GM18909 (cell line): ENCODE measurements at regions not wholly inside any gene's neighbourhood (a gene's known extent, or its start where the extent isn't known, plus 50 kb on each side); places are given as distances from the start of the nearest gene placed in this dataset.
A peak's percentile ranks its signal among the peaks of the same experiment; 100 is the strongest.

ENCODE experiments used
- ATAC-seq: cut with Tn5 transposase; IDR thresholded peaks from one replicate; pipeline ENCODE4 v1.9.1; 2021; ENCODE audit warnings: mild to moderate bottlenecking; ENCODE audit not compliant: unreplicated experiment, poor library complexity

- no peak for ATAC-seq
Observed at GRCh38 chr5:60226128-60226527, 332.6 kb upstream of the PDE4D start.

- no peak for ATAC-seq
Observed at GRCh38 chr5:60223342-60223741, 329.8 kb upstream of the PDE4D start.

GRCh38 chr5:60219921-60220320 is 326.4 kb upstream of the PDE4D start:
- ATAC-seq, result no peak

GRCh38 chr5:60210810-60211209 is 317.3 kb upstream of the PDE4D start:
- ATAC-seq, result peak; percentile 48

GRCh38 chr5:60209146-60209840 is 315.8 kb upstream of the PDE4D start:
- no peak for ATAC-seq

GRCh38 chr5:60208716-60209115 is 315.2 kb upstream of the PDE4D start:
- no peak for ATAC-seq

GRCh38 chr5:60207040-60207439 is 313.5 kb upstream of the PDE4D start:
- peak; percentile 92 for ATAC-seq

GRCh38 chr5:60206234-60206633 is 312.7 kb upstream of the PDE4D start:
- ATAC-seq, result no peak

GRCh38 chr5:60205071-60205470 is 311.5 kb upstream of the PDE4D start:
- no peak for ATAC-seq

- ATAC-seq, result no peak
Observed at GRCh38 chr5:60196385-60197113, 303.0 kb upstream of the PDE4D start.

GRCh38 chr5:60195551-60195950 is 302.0 kb upstream of the PDE4D start:
- ATAC-seq, result no peak

- ATAC-seq, result no peak
Observed at GRCh38 chr5:60195083-60195482, 301.6 kb upstream of the PDE4D start.

- ATAC-seq, result peak; percentile 68
Observed at GRCh38 chr5:60185231-60186099, 291.9 kb upstream of the PDE4D start.

- ATAC-seq, result no peak
Observed at GRCh38 chr5:60184606-60185005, 291.1 kb upstream of the PDE4D start.

GRCh38 chr5:60183881-60184280 is 290.4 kb upstream of the PDE4D start:
- peak; percentile 69 for ATAC-seq

GRCh38 chr5:60178101-60178500 is 284.6 kb upstream of the PDE4D start:
- no peak for ATAC-seq

- ATAC-seq, result no peak
Observed at GRCh38 chr5:60177596-60177995, 284.1 kb upstream of the PDE4D start.

- ATAC-seq, result no peak
Observed at GRCh38 chr5:60173667-60174066, 280.1 kb upstream of the PDE4D start.

GRCh38 chr5:60163762-60164161 is 270.2 kb upstream of the PDE4D start:
- ATAC-seq, result no peak

GRCh38 chr5:60162441-60162840 is 268.9 kb upstream of the PDE4D start:
- no peak for ATAC-seq

GRCh38 chr5:60161340-60161934 is 267.9 kb upstream of the PDE4D start:
- ATAC-seq, result peak; percentile 86
